Activated CD4-positive, alpha-beta T cell treated with anti-CD3 and anti-CD28 coated beads, Interleukin-2, amount 10 ng/mL, durations not matched to agents 24 days and 14 days (primary cell): ENCODE measurements at regions not wholly inside any gene's neighbourhood (a gene's known extent, or its start where the extent isn't known, plus 50 kb on each side); places are given as distances from the start of the nearest gene placed in this dataset.

ENCODE experiments used
- DNase-seq: peaks from one replicate; pipeline ENCODE4 v3.0.0; 2022
- H3K27ac Mint-ChIP-seq: one replicate; pipeline ENCODE4 v1.8.0; 2022; ENCODE audit warnings: mild to moderate bottlenecking, mixed read lengths
- H3K27me3 Mint-ChIP-seq: one replicate; pipeline ENCODE4 v1.8.0; 2022; ENCODE audit warnings: mixed read lengths
- H3K36me3 Mint-ChIP-seq: one replicate; pipeline ENCODE4 v1.8.0; 2022; ENCODE audit warnings: low read depth, mild to moderate bottlenecking, mixed read lengths
- H3K4me1 Mint-ChIP-seq: one replicate; pipeline ENCODE4 v1.8.0; 2021; ENCODE audit warnings: mixed read lengths
- H3K4me3 Mint-ChIP-seq: one replicate; pipeline ENCODE4 v1.8.0; 2022; ENCODE audit warnings: mild to moderate bottlenecking, moderate library complexity, mixed read lengths
- H3K9me3 Mint-ChIP-seq: one replicate; pipeline ENCODE4 v1.8.0; 2021; ENCODE audit warnings: mixed read lengths
- intact Hi-C: fragments of 100-400 bp; cut with micrococcal nuclease; formaldehyde crosslinking; loops from one replicate; pipeline ENCODE4 v1.15.1; 2023

- DNase-seq: no peak
- intact Hi-C loops: no loop called here
- Mint-ChIP-seq H3K4me1 (no peaks in the 10 kb centered on the region), H3K4me3 (no peak overlapping the region), H3K36me3 (no peaks in the 10 kb centered on the region), H3K27ac (no peak overlapping the region), H3K9me3 (no peaks in the 10 kb centered on the region), H3K27me3 (no peaks in the 10 kb centered on the region)
Observed at GRCh38 chr15:36370731-36371112, 208.7 kb upstream of the CDIN1 start.

GRCh38 chr15:36371509-36371908 lies 207.9 kb upstream of the CDIN1 start:
- no peak overlapping the region for H3K4me3 Mint-ChIP-seq
- H3K9me3 Mint-ChIP-seq: no peaks in the 10 kb centered on the region
- H3K4me1 Mint-ChIP-seq: no peaks in the 10 kb centered on the region
- no peaks in the 10 kb centered on the region for H3K36me3 Mint-ChIP-seq
- intact Hi-C loops: no loop called here
- no peaks in the 10 kb centered on the region for H3K27me3 Mint-ChIP-seq
- no peak overlapping the region for H3K27ac Mint-ChIP-seq
- DNase-seq: no peak

GRCh38 chr15:36372968-36373367 lies 206.5 kb upstream of the CDIN1 start:
- Mint-ChIP-seq H3K27ac (no peak overlapping the region), H3K27me3 (no peaks in the 10 kb centered on the region), H3K4me1 (no peaks in the 10 kb centered on the region), H3K9me3 (no peaks in the 10 kb centered on the region), H3K4me3 (no peak overlapping the region), H3K36me3 (no peaks in the 10 kb centered on the region)
- intact Hi-C loops: no loop called here
- no peak for DNase-seq

DNA sequence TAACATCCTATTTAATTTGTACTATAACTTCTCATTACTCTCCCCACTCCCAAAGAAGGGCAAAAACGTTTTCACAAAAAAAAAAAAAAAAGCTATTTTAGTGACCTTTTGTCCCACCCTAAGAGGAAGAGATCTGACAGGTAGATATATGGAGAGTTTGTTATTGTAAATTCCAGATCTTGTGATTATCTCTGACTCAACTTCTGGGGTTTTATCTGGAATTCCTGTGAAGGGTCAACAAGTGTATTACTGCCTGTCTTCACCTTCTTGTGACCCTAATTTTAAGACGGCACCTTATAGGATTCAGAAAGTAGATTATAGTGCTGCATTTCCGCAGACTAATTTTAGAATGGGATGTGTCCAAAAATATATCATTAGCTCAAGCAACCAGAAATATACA lies 205.9 kb upstream of the CDIN1 start:
- H3K27me3 Mint-ChIP-seq: no peaks in the 10 kb centered on the region
- intact Hi-C loops: no loop called here

GRCh38 chr15:36389107-36389506 lies 190.3 kb upstream of the CDIN1 start:
- intact Hi-C loops: no loop called here
- H3K9me3 Mint-ChIP-seq: no peaks in the 10 kb centered on the region
- no peak overlapping the region for H3K4me3 Mint-ChIP-seq
- H3K36me3 Mint-ChIP-seq: no peaks in the 10 kb centered on the region
- H3K27ac Mint-ChIP-seq: no peak overlapping the region
- no peaks in the 10 kb centered on the region for H3K27me3 Mint-ChIP-seq
- H3K4me1 Mint-ChIP-seq: no peaks in the 10 kb centered on the region
- DNase-seq: no peak

More for the DNA sequence above, 205.9 kb upstream of the CDIN1 start:
- no peaks in the 10 kb centered on the region for H3K36me3 Mint-ChIP-seq
- H3K9me3 Mint-ChIP-seq: no peaks in the 10 kb centered on the region
- no peak overlapping the region for H3K4me3 Mint-ChIP-seq
- no peaks in the 10 kb centered on the region for H3K4me1 Mint-ChIP-seq
- DNase-seq: no peak
- H3K27ac Mint-ChIP-seq: no peak overlapping the region

- Mint-ChIP-seq H3K4me3 (no peak overlapping the region), H3K27me3 (no peaks in the 10 kb centered on the region), H3K27ac (no peak overlapping the region), H3K36me3 (no peaks in the 10 kb centered on the region), H3K4me1 (no peaks in the 10 kb centered on the region), H3K9me3 (no peaks in the 10 kb centered on the region)
- no peak for DNase-seq
- intact Hi-C loops: no loop called here
Observed at GRCh38 chr15:36390491-36390890, 188.9 kb upstream of the CDIN1 start.

GRCh38 chr15:36392676-36393266 lies 186.7 kb upstream of the CDIN1 start:
- Mint-ChIP-seq H3K4me1 (no peaks in the 10 kb centered on the region), H3K9me3 (no peaks in the 10 kb centered on the region), H3K27me3 (no peaks in the 10 kb centered on the region), H3K4me3 (no peak overlapping the region), H3K27ac (no peak overlapping the region), H3K36me3 (no peaks in the 10 kb centered on the region)
- no peak for DNase-seq
- intact Hi-C loops: no loop called here

- H3K27ac Mint-ChIP-seq: no peak overlapping the region
- no peaks in the 10 kb centered on the region for H3K36me3 Mint-ChIP-seq
- H3K27me3 Mint-ChIP-seq: no peaks in the 10 kb centered on the region
- intact Hi-C loops: no loop called here
- no peaks in the 10 kb centered on the region for H3K9me3 Mint-ChIP-seq
- no peak for DNase-seq
- no peak overlapping the region for H3K4me3 Mint-ChIP-seq
- no peaks in the 10 kb centered on the region for H3K4me1 Mint-ChIP-seq
Observed at GRCh38 chr15:36398212-36398611, 181.2 kb upstream of the CDIN1 start.

DNA sequence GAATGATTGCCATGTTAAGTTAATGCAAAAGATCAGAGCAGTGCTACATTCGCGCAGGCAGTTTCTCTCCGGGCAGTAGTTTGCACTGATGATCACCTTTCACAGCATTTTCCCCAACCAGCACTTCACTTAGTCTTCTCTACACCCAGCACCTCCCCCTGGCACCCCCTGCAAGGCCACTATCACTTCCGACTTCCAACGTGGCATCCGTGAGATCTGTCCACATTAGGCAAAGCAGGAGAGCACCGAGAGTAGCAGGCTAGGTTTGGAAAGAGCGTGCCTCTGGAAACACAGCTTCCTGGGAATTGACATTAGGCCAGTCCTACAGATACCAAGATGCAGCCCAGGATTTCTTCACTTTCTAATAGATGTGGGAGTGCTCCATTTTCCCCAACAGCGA lies 180.2 kb upstream of the CDIN1 start:
- Mint-ChIP-seq H3K4me1 (no peaks in the 10 kb centered on the region), H3K36me3 (no peaks in the 10 kb centered on the region), H3K9me3 (no peaks in the 10 kb centered on the region), H3K4me3 (no peak overlapping the region), H3K27ac (no peak overlapping the region), H3K27me3 (no peaks in the 10 kb centered on the region)
- intact Hi-C loops: no loop called here
- no peak for DNase-seq

GRCh38 chr15:36400936-36401585 lies 178.4 kb upstream of the CDIN1 start:
- intact Hi-C loops: no loop called here
- no peaks in the 10 kb centered on the region for H3K9me3 Mint-ChIP-seq
- H3K27me3 Mint-ChIP-seq: no peaks in the 10 kb centered on the region
- no peak overlapping the region for H3K4me3 Mint-ChIP-seq
- no peak for DNase-seq
- H3K4me1 Mint-ChIP-seq: no peaks in the 10 kb centered on the region
- no peak overlapping the region for H3K27ac Mint-ChIP-seq
- H3K36me3 Mint-ChIP-seq: no peaks in the 10 kb centered on the region

DNA sequence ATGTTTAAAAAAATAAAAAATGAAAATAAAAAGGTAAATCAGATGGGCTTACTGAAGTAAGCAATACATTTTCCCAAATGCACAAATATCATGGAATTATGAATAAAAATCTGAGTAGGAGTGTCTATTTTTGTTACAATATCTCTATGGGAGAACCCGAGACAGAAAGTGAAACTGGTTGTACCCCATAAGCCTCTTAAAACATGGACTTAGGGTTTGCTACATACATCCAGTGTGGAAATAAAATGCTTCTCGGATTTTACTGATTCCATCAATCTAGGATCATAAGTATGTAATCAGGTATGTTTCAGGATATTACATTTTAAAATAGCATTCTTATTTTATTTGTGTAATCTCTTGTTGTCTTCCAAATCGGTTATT lies 177.8 kb upstream of the CDIN1 start:
- intact Hi-C loops: no loop called here

DNA sequence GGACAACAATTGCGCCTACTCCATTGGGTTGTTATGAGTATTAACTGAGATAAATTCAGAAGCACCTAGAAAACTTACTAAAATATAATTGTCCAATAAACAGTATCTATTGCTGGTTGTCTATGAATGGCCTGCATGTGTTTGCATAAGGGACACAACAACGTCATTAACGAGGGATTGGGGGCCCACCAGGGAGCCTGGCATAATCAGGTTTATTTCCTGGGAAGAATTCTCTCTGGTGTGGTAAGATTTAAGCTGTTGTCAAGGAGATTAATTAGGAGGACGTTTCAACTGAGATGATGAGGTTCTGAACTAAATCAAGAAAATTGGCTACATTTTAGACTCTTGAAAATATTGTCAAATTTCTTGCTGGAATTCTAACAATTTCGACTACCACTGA lies 176.1 kb upstream of the CDIN1 start:
- intact Hi-C loops: no loop called here
- Mint-ChIP-seq H3K9me3 (no peaks in the 10 kb centered on the region), H3K4me1 (no peaks in the 10 kb centered on the region), H3K4me3 (no peak overlapping the region), H3K27me3 (no peaks in the 10 kb centered on the region), H3K27ac (no peak overlapping the region), H3K36me3 (no peaks in the 10 kb centered on the region)
- no peak for DNase-seq

More for the DNA sequence above, 177.8 kb upstream of the CDIN1 start:
- Mint-ChIP-seq H3K36me3 (no peaks in the 10 kb centered on the region), H3K9me3 (no peaks in the 10 kb centered on the region), H3K4me3 (no peak overlapping the region), H3K4me1 (no peaks in the 10 kb centered on the region), H3K27ac (no peak overlapping the region), H3K27me3 (no peaks in the 10 kb centered on the region)
- no peak for DNase-seq

DNA sequence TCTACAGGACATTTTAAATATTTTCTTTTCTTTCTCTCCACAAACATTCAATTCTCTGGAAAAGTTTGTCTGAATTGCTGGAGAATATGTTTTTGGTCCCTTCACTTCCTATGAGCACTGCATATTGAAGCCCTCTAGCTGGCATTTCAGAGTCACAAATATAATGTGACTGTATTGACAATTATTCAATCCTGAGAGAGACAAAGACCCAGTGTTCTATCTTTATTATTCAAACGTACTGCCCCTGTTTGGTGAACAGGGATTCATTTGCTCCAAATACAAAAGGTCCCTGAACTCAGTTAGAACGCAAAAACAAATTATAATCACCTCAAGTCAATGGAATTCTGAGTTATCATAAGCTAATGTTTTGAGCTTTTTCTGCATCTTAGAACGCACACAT lies 173.1 kb upstream of the CDIN1 start:
- DNase-seq: no peak
- Mint-ChIP-seq H3K36me3 (no peaks in the 10 kb centered on the region), H3K9me3 (no peaks in the 10 kb centered on the region), H3K4me3 (no peak overlapping the region), H3K4me1 (no peaks in the 10 kb centered on the region), H3K27me3 (no peaks in the 10 kb centered on the region), H3K27ac (no peak overlapping the region)
- intact Hi-C loops: no loop called here

DNA sequence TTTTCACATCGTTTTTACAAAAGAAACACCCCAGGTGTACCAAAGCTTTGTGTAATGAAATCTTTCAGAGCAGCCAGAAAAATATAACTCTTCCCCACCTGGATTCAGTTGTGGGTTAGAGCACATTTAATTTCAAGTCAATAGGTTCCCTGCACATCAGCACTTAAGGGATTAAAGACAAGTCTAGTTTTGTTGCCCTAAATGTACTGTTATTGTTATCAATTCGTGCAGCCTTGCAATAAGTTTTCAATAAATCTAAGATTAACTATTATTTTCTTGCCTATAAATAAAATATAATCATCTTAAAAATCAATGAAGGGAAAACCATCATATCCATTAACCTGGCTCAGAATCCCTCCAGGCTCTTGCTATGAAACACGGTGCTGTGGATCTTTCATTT lies 172.5 kb upstream of the CDIN1 start:
- DNase-seq: no peak
- intact Hi-C loops: no loop called here
- H3K9me3 Mint-ChIP-seq: no peaks in the 10 kb centered on the region
- no peak overlapping the region for H3K27ac Mint-ChIP-seq
- H3K27me3 Mint-ChIP-seq: no peaks in the 10 kb centered on the region
- H3K4me1 Mint-ChIP-seq: no peaks in the 10 kb centered on the region
- no peaks in the 10 kb centered on the region for H3K36me3 Mint-ChIP-seq
- no peak overlapping the region for H3K4me3 Mint-ChIP-seq

- Mint-ChIP-seq H3K4me3 (no peak overlapping the region), H3K27ac (no peak overlapping the region), H3K9me3 (no peaks in the 10 kb centered on the region), H3K36me3 (no peaks in the 10 kb centered on the region), H3K27me3 (no peaks in the 10 kb centered on the region), H3K4me1 (no peaks in the 10 kb centered on the region)
- no peak for DNase-seq
- intact Hi-C loops: no loop called here
Observed at GRCh38 chr15:36407647-36408046, 171.8 kb upstream of the CDIN1 start.
